Right lung (tissue), 2 donors: ENCODE measurements at regions not wholly inside any gene's neighbourhood (a gene's known extent, or its start where the extent isn't known, plus 50 kb on each side); places are given as distances from the start of the nearest gene placed in this dataset.
A peak's percentile ranks its signal among the peaks of the same experiment; 100 is the strongest.
"Not testable (repeated sequence)": the region's sequence is repeated elsewhere in the genome, so short reads cannot be mapped to it uniquely, and the experiment has no call there.

Source experiments
- DNase-seq, 2 donors: peaks; one replicate each; pipeline ENCODE4 v3.0.0-alpha.2; 2013

GRCh38 chr4:151561551-151562256, 152.7 kb downstream of the FHIP1A start:
- no peak for DNase-seq

GRCh38 chr4:151563194-151563593, 154.2 kb downstream of the FHIP1A start:
- DNase-seq = no peak

GRCh38 chr4:151564321-151564720, 155.3 kb downstream of the FHIP1A start:
- DNase-seq = no peak

- no peak for DNase-seq
Measured at GRCh38 chr4:151565583-151565982, 156.6 kb downstream of the FHIP1A start.

GRCh38 chr4:151566053-151566452, 157.1 kb downstream of the FHIP1A start:
- DNase-seq = no peak

GRCh38 chr4:151567056-151567455, 158.1 kb downstream of the FHIP1A start:
- no peak for DNase-seq

GRCh38 chr4:151568966-151569365, 160.0 kb downstream of the FHIP1A start:
- no peak for DNase-seq

- peak; percentile 9 to 31 for DNase-seq
Measured at GRCh38 chr4:151569650-151570049, 160.7 kb downstream of the FHIP1A start.

GRCh38 chr4:151573474-151573873, 164.5 kb downstream of the FHIP1A start:
- DNase-seq = no peak

- no peak for DNase-seq
Measured at GRCh38 chr4:151573945-151574344, 165.0 kb downstream of the FHIP1A start.

GRCh38 chr4:151574968-151575367, 166.0 kb downstream of the FHIP1A start:
- DNase-seq = no peak

- DNase-seq = no peak
Measured at GRCh38 chr4:151575646-151576045, 166.7 kb downstream of the FHIP1A start.

- DNase-seq = no peak
Measured at GRCh38 chr4:151576627-151577026, 167.7 kb downstream of the FHIP1A start.

- DNase-seq = no peak
Measured at GRCh38 chr4:151581570-151581969, 172.6 kb downstream of the FHIP1A start.

GRCh38 chr4:151582098-151582497, 173.1 kb downstream of the FHIP1A start:
- no peak for DNase-seq

- DNase-seq = no peak
Measured at GRCh38 chr4:151583157-151583914, 174.4 kb downstream of the FHIP1A start.

- DNase-seq = no peak
Measured at GRCh38 chr4:151584101-151584500, 175.1 kb downstream of the FHIP1A start.

GRCh38 chr4:151595629-151596028, 165.2 kb downstream of the GATB start:
- DNase-seq = not testable (repeated sequence)

- not testable (repeated sequence) for DNase-seq
Measured at GRCh38 chr4:151597691-151598090, 163.1 kb downstream of the GATB start.

GRCh38 chr4:151599863-151600262, 160.9 kb downstream of the GATB start:
- DNase-seq = no peak

- no peak for DNase-seq
Measured at GRCh38 chr4:151600432-151600831, 160.4 kb downstream of the GATB start.

- no peak for DNase-seq
Measured at GRCh38 chr4:151603377-151603776, 157.4 kb downstream of the GATB start.

- no peak for DNase-seq
Measured at GRCh38 chr4:151604238-151604637, 156.6 kb downstream of the GATB start.
